A549 (cell line): ENCODE measurements at regions not wholly inside any gene's neighbourhood (a gene's known extent, or its start where the extent isn't known, plus 50 kb on each side); places are given as distances from the start of the nearest gene placed in this dataset.

Source experiments
- ATAC-seq, 2 experiments: fragments of 200-7000 bp in 1 of 2; fragments of >200 bp in 1 of 2; cut with Nextera tagmentation in 1 of 2; cut with Tn5 transposase in 1 of 2; 3 replicates each; pipeline versions ENCODE4 v1.8.0 to v1.9.1; 2018 to 2020; ENCODE audit warnings: mild to moderate bottlenecking in 1 of 2, moderate library complexity in 1 of 2
- CTCF ChIA-PET: fragments of 300-600 bp; sonication (Branson Sonifier 250); formaldehyde crosslinking; extraction: SDS; loops from one replicate; lab custom pipeline; 2021; ENCODE audit warnings: antibody characterized with exemption, inconsistent platforms; lab: Yijun Ruan, JAX
- POLR2A ChIA-PET: fragments of 350-600 bp; formaldehyde crosslinking; extraction: SDS; loops from one replicate; lab custom pipeline; 2021; ENCODE audit warnings: antibody characterized with exemption, inconsistent platforms; lab: Yijun Ruan, JAX
- DNase-seq, 2 experiments: peaks; one replicate each; pipeline versions ENCODE4 v3.0.0 to v3.0.0-alpha.2; 2011 to 2016; ENCODE audit warnings: low read depth in 1 of 2, low spot score in 1 of 2
- FAIRE-seq: peaks from 2 replicates; lab custom pipeline; 2011; peaks lifted over from hg19 to GRCh38; lab: Jason Lieb, UNC
- H3K27ac ChIP-seq, 2 experiments: fragments of >200 bp; sonication (Bioruptor Twin); formaldehyde crosslinking; 3 replicates each; pipeline ENCODE4 v1.5.1; 2016 to 2017
- H3K4me1 ChIP-seq: fragments of >200 bp; sonication (Bioruptor Twin); formaldehyde crosslinking; 3 replicates; pipeline ENCODE4 v1.6.1; 2016
- H3K4me2 ChIP-seq: fragments of >200 bp; sonication (Bioruptor Twin); formaldehyde crosslinking; 3 replicates; pipeline ENCODE4 v1.6.1; 2016
- H3K4me3 ChIP-seq: fragments of >200 bp; sonication (Bioruptor Twin); formaldehyde crosslinking; 3 replicates; pipeline ENCODE4 v1.5.1; 2016
- H3K9me3 ChIP-seq: fragments of >200 bp; sonication (Bioruptor Twin); formaldehyde crosslinking; 3 replicates; pipeline ENCODE4 v1.6.1; 2016
- CBX8 ChIP-seq: fragments of 200-600 bp; sonication (generic); IDR thresholded peaks from 2 replicates; pipeline ENCODE4 v1.6.1; 2016
- CEBPB ChIP-seq, 2 experiments: fragments of >200 bp in 1 of 2; sonication (Bioruptor Twin) in 1 of 2; formaldehyde crosslinking in 1 of 2; IDR thresholded peaks; 2 replicates each; pipeline ENCODE4 v1.6.1; 2012 to 2016
- CHD2 ChIP-seq: fragments of 150-350 bp; IDR thresholded peaks from 2 replicates; pipeline ENCODE4 v1.6.1; 2014; ENCODE audit warnings: low read length; ENCODE audit not compliant: partially characterized antibody
- EP300 ChIP-seq, 2 experiments: fragments of >200 bp; sonication (Bioruptor Twin); formaldehyde crosslinking; IDR thresholded peaks; 2 replicates in 1 of 2; 3 replicates in 1 of 2; pipeline ENCODE4 v1.6.1; 2016 to 2017
- ESRRA ChIP-seq: fragments of 150-350 bp; IDR thresholded peaks from 2 replicates; pipeline ENCODE4 v1.6.1; 2014; ENCODE audit warnings: mild to moderate bottlenecking, low read length, borderline replicate concordance
- FOXS1 ChIP-seq: fragments of 250-450 bp; sonication (Bioruptor Pico); IDR thresholded peaks from 2 replicates; pipeline ENCODE4 v1.5.0; 2020; ENCODE audit warnings: mild to moderate bottlenecking, moderate library complexity
- HEYL ChIP-seq: fragments of 250-450 bp; sonication (Bioruptor Pico); IDR thresholded peaks from 2 replicates; pipeline ENCODE4 v1.8.0; 2021; ENCODE audit warnings: mild to moderate bottlenecking, moderate library complexity
- HOXA7 ChIP-seq: fragments of 250-450 bp; sonication (Bioruptor Pico); IDR thresholded peaks from 2 replicates; pipeline ENCODE4 v1.5.0; 2020; ENCODE audit warnings: mild to moderate bottlenecking, moderate library complexity
- JUN ChIP-seq, 2 experiments: fragments of >200 bp; sonication (Bioruptor Twin); formaldehyde crosslinking; IDR thresholded peaks; 2 replicates in 1 of 2; 3 replicates in 1 of 2; pipeline ENCODE4 v1.6.1; 2016 to 2017
- KDM1A ChIP-seq: fragments of 200-600 bp; sonication (generic); IDR thresholded peaks from 2 replicates; pipeline ENCODE4 v1.6.1; 2016; ENCODE audit warnings: low read depth, mild to moderate bottlenecking
- MAZ ChIP-seq: fragments of 150-350 bp; IDR thresholded peaks from 2 replicates; pipeline ENCODE4 v1.6.1; 2014; ENCODE audit warnings: antibody characterized with exemption, low read depth, low read length, borderline replicate concordance
- SREBF2 ChIP-seq: fragments of 450-650 bp; IDR thresholded peaks from 2 replicates; pipeline ENCODE4 v1.6.1; 2014; ENCODE audit warnings: mild to moderate bottlenecking, moderate library complexity
- TFCP2L1 ChIP-seq: fragments of 250-450 bp; sonication (Bioruptor Pico); IDR thresholded peaks from 2 replicates; pipeline ENCODE4 v1.5.0; 2021; ENCODE audit warnings: mild to moderate bottlenecking
- TP53 ChIP-seq: fragments of 250-450 bp; sonication (Bioruptor Pico); IDR thresholded peaks from 2 replicates; pipeline ENCODE4 v1.5.0; 2021; ENCODE audit warnings: mild to moderate bottlenecking, moderate library complexity
- ZC3H11A ChIP-seq: fragments of 450-650 bp; IDR thresholded peaks from 2 replicates; pipeline ENCODE4 v1.6.1; 2014; ENCODE audit warnings: antibody characterized with exemption, mild to moderate bottlenecking
- ZNF302 ChIP-seq: fragments of 250-450 bp; sonication (Bioruptor Pico); IDR thresholded peaks from 2 replicates; pipeline ENCODE4 v1.9.0; 2021; ENCODE audit warnings: inconsistent platforms, mild to moderate bottlenecking, moderate library complexity
- WGBS: methylation state at CpG from one replicate; pipeline ENCODE4 v1.1.6; 2017; ENCODE audit errors: missing lambda C conversion rate; 5-methylcytosine and 5-hydroxymethylcytosine counted together
- TF ChIP-seq, protein P1 (sequence below): IDR thresholded peaks from 2 replicates; pipeline ENCODE4 v1.6.1; 2012; ENCODE audit warnings: low read depth, borderline replicate concordance
- TF ChIP-seq, protein P2 (sequence below): fragments of >200 bp; sonication (Bioruptor Twin); formaldehyde crosslinking; IDR thresholded peaks from 2 replicates; pipeline ENCODE4 v1.6.1; 2016
- TF ChIP-seq, protein P3 (sequence below): IDR thresholded peaks from 2 replicates; pipeline ENCODE4 v1.6.1; 2012
- TF ChIP-seq, protein P4 (sequence below): fragments of >200 bp; sonication (Bioruptor Twin); formaldehyde crosslinking; IDR thresholded peaks from 3 replicates; pipeline ENCODE4 v1.5.1; 2016
- TF ChIP-seq, protein P5 (sequence below): fragments of >200 bp; sonication (Bioruptor Twin); formaldehyde crosslinking; IDR thresholded peaks from 3 replicates; pipeline ENCODE4 v1.6.1; 2016

DNA sequence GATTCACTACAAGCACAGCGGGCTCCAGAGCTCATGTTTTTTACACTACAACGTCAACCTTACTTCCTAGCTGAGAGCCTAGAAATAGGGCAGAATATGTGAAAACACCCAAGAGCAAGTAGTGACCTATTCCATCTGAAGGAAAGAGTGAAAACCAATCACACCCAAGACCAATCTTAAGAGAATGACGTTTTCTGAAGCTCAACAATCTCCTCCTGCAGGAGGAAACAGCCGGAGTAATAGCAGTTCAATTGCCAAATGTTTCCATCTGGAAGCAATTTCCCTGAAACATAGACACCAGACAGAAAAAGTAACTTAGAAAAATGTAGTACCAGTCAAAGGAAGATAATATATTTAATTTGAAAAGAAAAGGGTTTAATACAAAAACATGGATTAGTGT is 142.4 kb downstream of the ANXA5 start:
- no peak for DNase-seq
- ChIA-PET POLR2A (no interaction called here), CTCF (no interaction called here)
- Histone ChIP-seq H3K4me3 (no peak overlapping the region), H3K4me2 (no peak overlapping the region), H3K9me3 (no peaks in the 10 kb centered on the region), H3K27ac (no peak overlapping the region), H3K4me1 (no peaks in the 10 kb centered on the region)
- no peak for FAIRE-seq
- no peak for ATAC-seq
- TF ChIP-seq SREBF2 = no peak
- no peak for TF ChIP-seq FOXS1 (CRISPR knock-in tag)
- TF ChIP-seq, protein P1, sequence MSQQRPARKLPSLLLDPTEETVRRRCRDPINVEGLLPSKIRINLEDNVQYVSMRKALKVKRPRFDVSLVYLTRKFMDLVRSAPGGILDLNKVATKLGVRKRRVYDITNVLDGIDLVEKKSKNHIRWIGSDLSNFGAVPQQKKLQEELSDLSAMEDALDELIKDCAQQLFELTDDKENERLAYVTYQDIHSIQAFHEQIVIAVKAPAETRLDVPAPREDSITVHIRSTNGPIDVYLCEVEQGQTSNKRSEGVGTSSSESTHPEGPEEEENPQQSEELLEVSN = no peak
- 53% methylated on average over 4 of the region's 4 CpGs for WGBS

DNA sequence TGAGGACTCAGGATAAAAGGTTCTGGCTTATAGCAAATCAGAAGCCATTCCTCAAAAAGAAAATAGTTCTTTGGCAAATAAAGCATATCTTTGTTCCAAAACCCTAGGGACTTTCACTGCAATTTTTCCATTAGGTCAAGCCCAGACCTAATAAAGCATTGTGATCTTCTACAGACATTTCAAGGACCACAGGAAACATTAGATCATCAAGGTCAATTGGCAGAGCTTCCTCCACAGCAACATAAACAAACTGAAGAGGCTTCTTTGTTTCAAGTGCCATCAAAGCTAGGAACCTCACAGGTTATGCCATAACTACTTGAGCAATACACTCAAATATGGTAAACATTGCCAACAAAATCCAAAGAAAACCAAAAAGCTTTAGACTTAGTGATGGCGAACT is 144.9 kb downstream of the ANXA5 start:
- ChIA-PET CTCF (no interaction called here), POLR2A (no interaction called here)
- no peak overlapping the region for H3K27ac ChIP-seq
- H3K4me2 ChIP-seq = no peak overlapping the region
- H3K9me3 ChIP-seq = no peaks in the 10 kb centered on the region
- no peak overlapping the region for H3K4me3 ChIP-seq
- no peak for FAIRE-seq
- no peak for ATAC-seq
- H3K4me1 ChIP-seq = no peaks in the 10 kb centered on the region
- TF ChIP-seq MAZ = no peak
- no peak for TF ChIP-seq ZC3H11A
- DNase-seq = no peak
- 20% methylated on average over 1 of the region's 1 CpG for WGBS

DNA sequence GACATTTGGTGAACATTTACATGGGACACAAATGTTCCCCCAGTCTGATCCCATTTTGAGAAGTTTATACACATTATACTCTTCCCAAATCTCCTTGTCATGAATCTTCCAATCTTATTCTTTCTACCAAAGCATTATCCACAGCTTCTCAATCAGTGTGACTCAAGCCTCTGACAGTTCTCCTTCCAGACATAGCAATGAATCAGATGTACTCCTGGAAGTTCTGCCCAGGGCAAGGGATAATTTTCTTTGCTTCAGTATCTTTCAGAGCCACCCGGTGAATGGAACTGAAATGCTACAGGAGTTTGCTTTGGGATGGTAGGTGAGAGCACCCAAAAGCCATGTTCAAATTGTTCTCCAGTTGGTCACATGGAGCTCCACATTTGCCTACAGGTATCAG is 145.5 kb downstream of the ANXA5 start:
- ATAC-seq = no peak
- no peak for DNase-seq
- TF ChIP-seq JUN (IDR thresholded peaks at IDR 0.05) (no peak), HEYL (CRISPR knock-in tag) (no peak), CBX8 (no peak), CEBPB (IDR thresholded peaks at IDR 0.05) (no peak), ZNF302 (no peak), TP53 (CRISPR knock-in tag) (no peak), FOXS1 (CRISPR knock-in tag) (no peak), KDM1A (no peak), HOXA7 (no peak), CHD2 (no peak), ESRRA (no peak), EP300 (IDR thresholded peaks at IDR 0.05) (no peak), TFCP2L1 (CRISPR knock-in tag) (no peak)
- TF ChIP-seq, protein P2, sequence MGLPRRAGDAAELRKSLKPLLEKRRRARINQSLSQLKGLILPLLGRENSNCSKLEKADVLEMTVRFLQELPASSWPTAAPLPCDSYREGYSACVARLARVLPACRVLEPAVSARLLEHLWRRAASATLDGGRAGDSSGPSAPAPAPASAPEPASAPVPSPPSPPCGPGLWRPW = no peak
- TF ChIP-seq, protein P3, sequence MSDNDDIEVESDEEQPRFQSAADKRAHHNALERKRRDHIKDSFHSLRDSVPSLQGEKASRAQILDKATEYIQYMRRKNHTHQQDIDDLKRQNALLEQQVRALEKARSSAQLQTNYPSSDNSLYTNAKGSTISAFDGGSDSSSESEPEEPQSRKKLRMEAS = no peak
- TF ChIP-seq, protein P4, sequence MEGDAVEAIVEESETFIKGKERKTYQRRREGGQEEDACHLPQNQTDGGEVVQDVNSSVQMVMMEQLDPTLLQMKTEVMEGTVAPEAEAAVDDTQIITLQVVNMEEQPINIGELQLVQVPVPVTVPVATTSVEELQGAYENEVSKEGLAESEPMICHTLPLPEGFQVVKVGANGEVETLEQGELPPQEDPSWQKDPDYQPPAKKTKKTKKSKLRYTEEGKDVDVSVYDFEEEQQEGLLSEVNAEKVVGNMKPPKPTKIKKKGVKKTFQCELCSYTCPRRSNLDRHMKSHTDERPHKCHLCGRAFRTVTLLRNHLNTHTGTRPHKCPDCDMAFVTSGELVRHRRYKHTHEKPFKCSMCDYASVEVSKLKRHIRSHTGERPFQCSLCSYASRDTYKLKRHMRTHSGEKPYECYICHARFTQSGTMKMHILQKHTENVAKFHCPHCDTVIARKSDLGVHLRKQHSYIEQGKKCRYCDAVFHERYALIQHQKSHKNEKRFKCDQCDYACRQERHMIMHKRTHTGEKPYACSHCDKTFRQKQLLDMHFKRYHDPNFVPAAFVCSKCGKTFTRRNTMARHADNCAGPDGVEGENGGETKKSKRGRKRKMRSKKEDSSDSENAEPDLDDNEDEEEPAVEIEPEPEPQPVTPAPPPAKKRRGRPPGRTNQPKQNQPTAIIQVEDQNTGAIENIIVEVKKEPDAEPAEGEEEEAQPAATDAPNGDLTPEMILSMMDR = no peak
- TF ChIP-seq, protein P5, sequence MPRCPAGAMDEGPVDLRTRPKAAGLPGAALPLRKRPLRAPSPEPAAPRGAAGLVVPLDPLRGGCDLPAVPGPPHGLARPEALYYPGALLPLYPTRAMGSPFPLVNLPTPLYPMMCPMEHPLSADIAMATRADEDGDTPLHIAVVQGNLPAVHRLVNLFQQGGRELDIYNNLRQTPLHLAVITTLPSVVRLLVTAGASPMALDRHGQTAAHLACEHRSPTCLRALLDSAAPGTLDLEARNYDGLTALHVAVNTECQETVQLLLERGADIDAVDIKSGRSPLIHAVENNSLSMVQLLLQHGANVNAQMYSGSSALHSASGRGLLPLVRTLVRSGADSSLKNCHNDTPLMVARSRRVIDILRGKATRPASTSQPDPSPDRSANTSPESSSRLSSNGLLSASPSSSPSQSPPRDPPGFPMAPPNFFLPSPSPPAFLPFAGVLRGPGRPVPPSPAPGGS = no peak

More for the DNA sequence above, 145.5 kb downstream of the ANXA5 start:
- Histone ChIP-seq H3K4me1 (no peaks in the 10 kb centered on the region), H3K4me2 (no peak overlapping the region), H3K4me3 (no peak overlapping the region), H3K27ac (no peak overlapping the region), H3K9me3 (no peaks in the 10 kb centered on the region)
- WGBS = 86% methylated on average over 1 of the region's 1 CpG
- CTCF ChIA-PET = no interaction called here
- no peak for FAIRE-seq
- POLR2A ChIA-PET = no interaction called here
